WTC11 (cell line): ENCODE measurements at regions not wholly inside any gene's neighbourhood (a gene's known extent, or its start where the extent isn't known, plus 50 kb on each side); places are given as distances from the start of the nearest gene placed in this dataset.

Source experiments
- ATAC-seq: fragments of 200-7000 bp; cut with Tn5 transposase; 2 replicates; pipeline ENCODE4 v1.10.0; 2021; ENCODE audit warnings: mild to moderate bottlenecking, moderate library complexity
- CTCF ChIA-PET: fragments of 300-600 bp; sonication (Branson Sonifier 250); formaldehyde crosslinking; loops from one replicate; lab custom pipeline; 2021; ENCODE audit warnings: antibody characterized with exemption; lab: Charles Lee
- POLR2A ChIA-PET: fragments of 350-600 bp; sonication (Branson Sonifier 250); formaldehyde crosslinking; loops from one replicate; lab custom pipeline; 2021; ENCODE audit warnings: antibody characterized with exemption; lab: Charles Lee
- DNase-seq: peaks from one replicate; pipeline ENCODE4 v3.0.0; 2021; ENCODE audit warnings: low spot score
- H3K27ac Mint-ChIP-seq: 2 replicates; pipeline ENCODE4 v1.8.0; 2021; ENCODE audit warnings: mixed read lengths
- H3K27me3 Mint-ChIP-seq: 2 replicates; pipeline ENCODE4 v1.8.0; 2021; ENCODE audit warnings: low read depth, mild to moderate bottlenecking, moderate library complexity, mixed read lengths
- H3K36me3 Mint-ChIP-seq: 2 replicates; pipeline ENCODE4 v1.8.0; 2021; ENCODE audit warnings: mixed read lengths
- H3K4me1 Mint-ChIP-seq: 2 replicates; pipeline ENCODE4 v1.8.0; 2022; ENCODE audit warnings: mixed read lengths
- H3K4me3 Mint-ChIP-seq: 2 replicates; pipeline ENCODE4 v1.8.0; 2021; ENCODE audit warnings: mild to moderate bottlenecking, moderate library complexity, mixed read lengths
- H3K9me3 Mint-ChIP-seq: 2 replicates; pipeline ENCODE4 v1.8.0; 2021; ENCODE audit warnings: mixed read lengths
- ATF1 ChIP-seq: sonication (generic); formaldehyde crosslinking; IDR thresholded peaks from 2 replicates; pipeline ENCODE4 v1.8.1; 2023; ENCODE audit warnings: mild to moderate bottlenecking, moderate library complexity, missing genetic modification reagents
- ELF4 ChIP-seq: sonication (generic); formaldehyde crosslinking; IDR thresholded peaks from 2 replicates; pipeline ENCODE4 v1.8.1; 2022; ENCODE audit warnings: low read depth, mild to moderate bottlenecking, moderate library complexity, missing genetic modification reagents
- EMX1 ChIP-seq: fragments of 250-450 bp; sonication (Bioruptor Pico); IDR thresholded peaks from 2 replicates; pipeline ENCODE4 v1.8.0; 2021; ENCODE audit warnings: mild to moderate bottlenecking
- ESRRA ChIP-seq: sonication (generic); formaldehyde crosslinking; IDR thresholded peaks from 2 replicates; pipeline ENCODE4 v1.8.1; 2022; ENCODE audit warnings: mild to moderate bottlenecking, missing genetic modification reagents, borderline replicate concordance
- NR3C1 ChIP-seq: sonication (generic); formaldehyde crosslinking; conservative IDR thresholded peaks from 2 replicates; pipeline ENCODE4 v1.8.1; 2023; ENCODE audit warnings: low read depth, mild to moderate bottlenecking, missing genetic modification reagents
- PRRX2 ChIP-seq: fragments of 250-450 bp; sonication (Bioruptor Pico); IDR thresholded peaks from 2 replicates; pipeline ENCODE4 v1.8.0; 2021; ENCODE audit warnings: mild to moderate bottlenecking
- SMAD4 ChIP-seq: sonication (generic); formaldehyde crosslinking; IDR thresholded peaks from 2 replicates; pipeline ENCODE4 v1.8.0; 2022; ENCODE audit warnings: mild to moderate bottlenecking, missing genetic modification reagents
- TEAD4 ChIP-seq: sonication (generic); formaldehyde crosslinking; IDR thresholded peaks from 2 replicates; pipeline ENCODE4 v1.8.0; 2022; ENCODE audit warnings: mild to moderate bottlenecking, missing genetic modification reagents
- TF ChIP-seq, protein P1 (sequence below): sonication (generic); formaldehyde crosslinking; IDR thresholded peaks from 2 replicates; pipeline ENCODE4 v1.8.1; 2023; ENCODE audit warnings: mild to moderate bottlenecking, missing genetic modification reagents, moderate library complexity
- TF ChIP-seq, protein P2 (sequence below): sonication (generic); formaldehyde crosslinking; IDR thresholded peaks from 2 replicates; pipeline ENCODE4 v1.8.0; 2022; ENCODE audit warnings: mild to moderate bottlenecking, missing genetic modification reagents
- TF ChIP-seq, protein P3 (sequence below): fragments of 250-450 bp; sonication (Bioruptor Pico); IDR thresholded peaks from 2 replicates; pipeline ENCODE4 v1.8.0; 2021; ENCODE audit warnings: mild to moderate bottlenecking
- TF ChIP-seq, protein P4 (sequence below): sonication (generic); formaldehyde crosslinking; IDR thresholded peaks from 2 replicates; pipeline ENCODE4 v1.8.1; 2022; ENCODE audit warnings: low read depth, mild to moderate bottlenecking, moderate library complexity, missing genetic modification reagents, borderline replicate concordance
- TF ChIP-seq, protein P5 (sequence below): fragments of 250-450 bp; sonication (Bioruptor Pico); conservative IDR thresholded peaks from 2 replicates; pipeline ENCODE4 v1.9.0; 2021; ENCODE audit warnings: mild to moderate bottlenecking
- TF ChIP-seq, protein P6 (sequence below): fragments of 200-600 bp; IDR thresholded peaks from 2 replicates; pipeline ENCODE4 v1.8.0; 2022; ENCODE audit warnings: antibody characterized with exemption
- TF ChIP-seq, protein P7 (sequence below): sonication (generic); formaldehyde crosslinking; IDR thresholded peaks from 2 replicates; pipeline ENCODE4 v1.8.1; 2023; ENCODE audit warnings: mild to moderate bottlenecking, missing genetic modification reagents
- TF ChIP-seq, protein P8 (sequence below): sonication (generic); formaldehyde crosslinking; IDR thresholded peaks from 2 replicates; pipeline ENCODE4 v1.8.0; 2022; ENCODE audit warnings: mild to moderate bottlenecking, missing genetic modification reagents

DNA sequence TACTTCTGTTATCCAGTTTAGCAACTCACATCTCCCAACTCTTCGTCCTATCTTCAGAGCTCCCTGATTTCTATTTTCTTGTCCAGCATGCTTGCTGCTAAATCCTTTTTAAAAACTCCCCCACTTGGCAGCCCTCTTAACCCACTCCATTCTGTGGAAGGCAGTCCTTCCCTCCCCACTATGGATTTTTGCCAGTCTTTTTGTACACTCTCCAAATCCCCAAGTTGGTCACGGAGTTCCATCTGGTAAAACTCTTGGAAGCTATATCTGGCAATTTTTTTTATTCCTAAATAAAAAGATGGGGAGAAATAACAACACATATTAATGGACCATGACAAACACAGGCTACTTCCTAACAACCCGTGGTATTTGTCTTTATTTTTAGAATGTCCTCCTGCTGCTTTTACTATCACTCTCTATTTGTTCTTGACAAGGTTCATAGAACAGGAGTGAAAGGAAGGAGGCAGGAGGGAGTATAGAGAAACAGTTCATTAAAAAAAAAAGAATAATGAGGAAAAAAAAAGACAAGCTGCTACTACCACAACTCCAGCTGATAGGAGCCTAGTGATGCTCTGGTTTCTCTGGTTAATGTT is 120.0 kb upstream of the THSD7B start:
- no peaks in the 10 kb centered on the region for H3K36me3 Mint-ChIP-seq
- ATAC-seq, result no peak
- H3K27ac Mint-ChIP-seq, result no peak overlapping the region
- no peaks in the 10 kb centered on the region for H3K4me1 Mint-ChIP-seq
- ChIA-PET POLR2A (no interaction called here), CTCF (no interaction called here)
- DNase-seq, result no peak
- H3K27me3 Mint-ChIP-seq, result no peaks in the 10 kb centered on the region
- TF ChIP-seq, protein P1, sequence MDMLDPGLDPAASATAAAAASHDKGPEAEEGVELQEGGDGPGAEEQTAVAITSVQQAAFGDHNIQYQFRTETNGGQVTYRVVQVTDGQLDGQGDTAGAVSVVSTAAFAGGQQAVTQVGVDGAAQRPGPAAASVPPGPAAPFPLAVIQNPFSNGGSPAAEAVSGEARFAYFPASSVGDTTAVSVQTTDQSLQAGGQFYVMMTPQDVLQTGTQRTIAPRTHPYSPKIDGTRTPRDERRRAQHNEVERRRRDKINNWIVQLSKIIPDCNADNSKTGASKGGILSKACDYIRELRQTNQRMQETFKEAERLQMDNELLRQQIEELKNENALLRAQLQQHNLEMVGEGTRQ (CRISPR knock-in tag), result no peak
- TF ChIP-seq, protein P2, sequence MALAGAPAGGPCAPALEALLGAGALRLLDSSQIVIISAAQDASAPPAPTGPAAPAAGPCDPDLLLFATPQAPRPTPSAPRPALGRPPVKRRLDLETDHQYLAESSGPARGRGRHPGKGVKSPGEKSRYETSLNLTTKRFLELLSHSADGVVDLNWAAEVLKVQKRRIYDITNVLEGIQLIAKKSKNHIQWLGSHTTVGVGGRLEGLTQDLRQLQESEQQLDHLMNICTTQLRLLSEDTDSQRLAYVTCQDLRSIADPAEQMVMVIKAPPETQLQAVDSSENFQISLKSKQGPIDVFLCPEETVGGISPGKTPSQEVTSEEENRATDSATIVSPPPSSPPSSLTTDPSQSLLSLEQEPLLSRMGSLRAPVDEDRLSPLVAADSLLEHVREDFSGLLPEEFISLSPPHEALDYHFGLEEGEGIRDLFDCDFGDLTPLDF, result no peak
- TF ChIP-seq, protein P3, sequence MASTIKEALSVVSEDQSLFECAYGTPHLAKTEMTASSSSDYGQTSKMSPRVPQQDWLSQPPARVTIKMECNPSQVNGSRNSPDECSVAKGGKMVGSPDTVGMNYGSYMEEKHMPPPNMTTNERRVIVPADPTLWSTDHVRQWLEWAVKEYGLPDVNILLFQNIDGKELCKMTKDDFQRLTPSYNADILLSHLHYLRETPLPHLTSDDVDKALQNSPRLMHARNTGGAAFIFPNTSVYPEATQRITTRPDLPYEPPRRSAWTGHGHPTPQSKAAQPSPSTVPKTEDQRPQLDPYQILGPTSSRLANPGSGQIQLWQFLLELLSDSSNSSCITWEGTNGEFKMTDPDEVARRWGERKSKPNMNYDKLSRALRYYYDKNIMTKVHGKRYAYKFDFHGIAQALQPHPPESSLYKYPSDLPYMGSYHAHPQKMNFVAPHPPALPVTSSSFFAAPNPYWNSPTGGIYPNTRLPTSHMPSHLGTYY (CRISPR knock-in tag), result no peak
- TF ChIP-seq, protein P4, sequence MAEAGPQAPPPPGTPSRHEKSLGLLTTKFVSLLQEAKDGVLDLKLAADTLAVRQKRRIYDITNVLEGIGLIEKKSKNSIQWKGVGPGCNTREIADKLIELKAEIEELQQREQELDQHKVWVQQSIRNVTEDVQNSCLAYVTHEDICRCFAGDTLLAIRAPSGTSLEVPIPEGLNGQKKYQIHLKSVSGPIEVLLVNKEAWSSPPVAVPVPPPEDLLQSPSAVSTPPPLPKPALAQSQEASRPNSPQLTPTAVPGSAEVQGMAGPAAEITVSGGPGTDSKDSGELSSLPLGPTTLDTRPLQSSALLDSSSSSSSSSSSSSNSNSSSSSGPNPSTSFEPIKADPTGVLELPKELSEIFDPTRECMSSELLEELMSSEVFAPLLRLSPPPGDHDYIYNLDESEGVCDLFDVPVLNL (CRISPR knock-in tag), result no peak
- TF ChIP-seq NR3C1 (CRISPR knock-in tag) (no peak), ELF4 (CRISPR knock-in tag) (no peak), ESRRA (CRISPR knock-in tag) (no peak), ATF1 (CRISPR knock-in tag) (no peak), SMAD4 (no peak), EMX1 (CRISPR knock-in tag) (no peak), PRRX2 (CRISPR knock-in tag) (no peak)
- TF ChIP-seq, protein P5, sequence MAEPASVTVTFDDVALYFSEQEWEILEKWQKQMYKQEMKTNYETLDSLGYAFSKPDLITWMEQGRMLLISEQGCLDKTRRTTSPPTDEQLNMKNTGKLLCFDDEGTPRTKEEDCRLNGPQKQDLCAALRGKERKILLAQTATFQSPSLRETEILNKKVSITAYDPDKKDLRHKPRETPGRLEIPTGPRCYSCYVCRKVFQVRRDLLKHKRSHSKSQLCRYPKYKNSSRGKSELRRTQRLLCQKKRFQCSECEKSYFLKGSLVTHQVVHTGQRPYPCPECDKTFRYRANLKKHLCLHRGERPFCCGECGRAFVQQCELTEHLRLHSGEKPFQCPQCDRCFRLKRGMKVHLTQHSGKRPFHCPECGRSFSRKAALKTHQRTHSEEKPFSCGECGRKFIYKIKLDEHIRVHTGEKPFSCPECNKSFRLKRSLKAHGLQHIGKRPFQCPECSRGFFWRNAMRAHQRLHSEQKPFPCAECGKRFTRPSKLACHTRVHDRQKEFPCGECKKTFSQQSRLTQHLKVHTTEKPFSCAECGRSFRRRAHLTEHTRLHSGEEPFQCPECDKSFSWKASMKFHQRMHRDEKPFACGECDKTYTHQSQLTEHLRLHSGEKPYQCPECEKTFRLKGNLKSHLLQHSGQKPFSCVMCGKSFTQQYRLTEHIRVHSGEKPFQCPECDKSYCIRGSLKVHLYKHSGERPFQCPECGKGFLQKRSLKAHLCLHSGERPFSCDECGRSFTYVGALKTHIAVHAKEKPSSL (CRISPR knock-in tag), result no peak
- TF ChIP-seq, protein P6, sequence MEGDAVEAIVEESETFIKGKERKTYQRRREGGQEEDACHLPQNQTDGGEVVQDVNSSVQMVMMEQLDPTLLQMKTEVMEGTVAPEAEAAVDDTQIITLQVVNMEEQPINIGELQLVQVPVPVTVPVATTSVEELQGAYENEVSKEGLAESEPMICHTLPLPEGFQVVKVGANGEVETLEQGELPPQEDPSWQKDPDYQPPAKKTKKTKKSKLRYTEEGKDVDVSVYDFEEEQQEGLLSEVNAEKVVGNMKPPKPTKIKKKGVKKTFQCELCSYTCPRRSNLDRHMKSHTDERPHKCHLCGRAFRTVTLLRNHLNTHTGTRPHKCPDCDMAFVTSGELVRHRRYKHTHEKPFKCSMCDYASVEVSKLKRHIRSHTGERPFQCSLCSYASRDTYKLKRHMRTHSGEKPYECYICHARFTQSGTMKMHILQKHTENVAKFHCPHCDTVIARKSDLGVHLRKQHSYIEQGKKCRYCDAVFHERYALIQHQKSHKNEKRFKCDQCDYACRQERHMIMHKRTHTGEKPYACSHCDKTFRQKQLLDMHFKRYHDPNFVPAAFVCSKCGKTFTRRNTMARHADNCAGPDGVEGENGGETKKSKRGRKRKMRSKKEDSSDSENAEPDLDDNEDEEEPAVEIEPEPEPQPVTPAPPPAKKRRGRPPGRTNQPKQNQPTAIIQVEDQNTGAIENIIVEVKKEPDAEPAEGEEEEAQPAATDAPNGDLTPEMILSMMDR, result no peak
- TF ChIP-seq, protein P7, sequence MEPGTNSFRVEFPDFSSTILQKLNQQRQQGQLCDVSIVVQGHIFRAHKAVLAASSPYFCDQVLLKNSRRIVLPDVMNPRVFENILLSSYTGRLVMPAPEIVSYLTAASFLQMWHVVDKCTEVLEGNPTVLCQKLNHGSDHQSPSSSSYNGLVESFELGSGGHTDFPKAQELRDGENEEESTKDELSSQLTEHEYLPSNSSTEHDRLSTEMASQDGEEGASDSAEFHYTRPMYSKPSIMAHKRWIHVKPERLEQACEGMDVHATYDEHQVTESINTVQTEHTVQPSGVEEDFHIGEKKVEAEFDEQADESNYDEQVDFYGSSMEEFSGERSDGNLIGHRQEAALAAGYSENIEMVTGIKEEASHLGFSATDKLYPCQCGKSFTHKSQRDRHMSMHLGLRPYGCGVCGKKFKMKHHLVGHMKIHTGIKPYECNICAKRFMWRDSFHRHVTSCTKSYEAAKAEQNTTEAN (CRISPR knock-in tag), result no peak
- no peaks in the 10 kb centered on the region for H3K9me3 Mint-ChIP-seq
- H3K4me3 Mint-ChIP-seq, result no peak overlapping the region

DNA sequence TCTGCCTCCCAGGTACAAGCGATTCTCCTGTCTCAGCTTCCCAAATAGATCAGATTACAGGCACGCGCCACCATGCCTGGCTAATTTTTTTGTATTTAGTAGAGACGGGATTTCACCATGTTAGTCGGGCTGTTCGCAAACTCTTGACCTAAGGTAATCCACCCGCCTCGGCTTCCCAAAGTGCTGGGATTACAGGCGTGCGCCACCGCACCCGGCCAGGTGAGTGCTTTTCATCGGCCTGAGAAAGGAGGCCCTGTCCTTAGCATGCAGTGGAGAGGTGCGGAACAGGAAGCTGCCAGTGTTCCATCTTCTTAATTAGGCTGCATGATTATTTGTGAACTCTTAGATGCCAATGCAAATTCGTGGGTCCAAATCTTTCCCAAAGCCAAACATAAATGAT is 125.7 kb upstream of the THSD7B start:
- TF ChIP-seq, protein P8, sequence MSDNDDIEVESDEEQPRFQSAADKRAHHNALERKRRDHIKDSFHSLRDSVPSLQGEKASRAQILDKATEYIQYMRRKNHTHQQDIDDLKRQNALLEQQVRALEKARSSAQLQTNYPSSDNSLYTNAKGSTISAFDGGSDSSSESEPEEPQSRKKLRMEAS, result no peak
- TF ChIP-seq TEAD4, result no peak

More for the DNA sequence above, 125.7 kb upstream of the THSD7B start:
- ChIA-PET POLR2A (no interaction called here), CTCF (no interaction called here)
- H3K9me3 Mint-ChIP-seq, result peaks cover 12% of the 10 kb centered on the region
- ATAC-seq, result no peak
- no peaks in the 10 kb centered on the region for H3K4me1 Mint-ChIP-seq
- H3K27ac Mint-ChIP-seq, result no peak overlapping the region
- DNase-seq, result no peak
- H3K27me3 Mint-ChIP-seq, result no peaks in the 10 kb centered on the region
- no peak overlapping the region for H3K4me3 Mint-ChIP-seq
- H3K36me3 Mint-ChIP-seq, result no peaks in the 10 kb centered on the region
